WERI-Rb-1 (cell line): ENCODE measurements at regions not wholly inside any gene's neighbourhood (a gene's known extent, or its start where the extent isn't known, plus 50 kb on each side); places are given as distances from the start of the nearest gene placed in this dataset.

ENCODE experiments used
- DNase-seq: peaks from one replicate; pipeline ENCODE4 v3.0.0-alpha.2; 2020
- H3K27ac ChIP-seq: fragments of 250-450 bp; sonication (Bioruptor Pico); 2 replicates; pipeline ENCODE4 v1.5.1; 2020; ENCODE audit warnings: mild to moderate bottlenecking, moderate library complexity
- H3K27me3 ChIP-seq: fragments of 250-450 bp; sonication (Bioruptor Pico); 2 replicates; pipeline ENCODE4 v1.5.1; 2021; ENCODE audit warnings: mild to moderate bottlenecking, low read depth, moderate library complexity; ENCODE audit not compliant: insufficient read depth, severe bottlenecking
- H3K36me3 ChIP-seq: fragments of 250-450 bp; sonication (Bioruptor Pico); 2 replicates; pipeline ENCODE4 v1.5.1; 2020; ENCODE audit warnings: mild to moderate bottlenecking, moderate library complexity
- H3K4me3 ChIP-seq: 2 replicates; pipeline ENCODE4 v1.5.1; 2011; ENCODE audit warnings: low read depth, mild to moderate bottlenecking, control low read depth, low read length
- H3K9me3 ChIP-seq: fragments of 250-450 bp; sonication (Bioruptor Pico); 2 replicates; pipeline ENCODE4 v1.5.1; 2021; ENCODE audit warnings: mild to moderate bottlenecking, moderate library complexity; ENCODE audit not compliant: severe bottlenecking
- CTCF ChIP-seq: IDR thresholded peaks from 2 replicates; pipeline ENCODE4 v1.5.1; 2011; ENCODE audit warnings: low read depth, mild to moderate bottlenecking, control low read depth, inconsistent platforms, low read length

GRCh38 chr1:173427146-173428054 lies 49.7 kb upstream of the PRDX6 start:
- no peak overlapping the region for H3K27ac ChIP-seq
- DNase-seq: no peak
- H3K27me3 ChIP-seq: no peaks in the 10 kb centered on the region
- no peak for TF ChIP-seq CTCF
- no peaks in the 10 kb centered on the region for H3K9me3 ChIP-seq
- no peak overlapping the region for H3K4me3 ChIP-seq
- H3K36me3 ChIP-seq: no peaks in the 10 kb centered on the region
